ENCODE measurements at regions not wholly inside any gene's neighbourhood (a gene's known extent, or its start where the extent isn't known, plus 50 kb on each side); places are given as distances from the start of the nearest gene placed in this dataset.

GRCh38 chr19:31881988-31882387, 463.4 kb upstream of the ZNF507 start:
- H3K4me3 ChIP-seq (ENCODE audit: low read depth, poor library complexity, severe bottlenecking) = no peak overlapping the region
- TF ChIP-seq POLR2A (IDR thresholded peaks at IDR 0.05) = no peak
- TF ChIP-seq, protein P1, sequence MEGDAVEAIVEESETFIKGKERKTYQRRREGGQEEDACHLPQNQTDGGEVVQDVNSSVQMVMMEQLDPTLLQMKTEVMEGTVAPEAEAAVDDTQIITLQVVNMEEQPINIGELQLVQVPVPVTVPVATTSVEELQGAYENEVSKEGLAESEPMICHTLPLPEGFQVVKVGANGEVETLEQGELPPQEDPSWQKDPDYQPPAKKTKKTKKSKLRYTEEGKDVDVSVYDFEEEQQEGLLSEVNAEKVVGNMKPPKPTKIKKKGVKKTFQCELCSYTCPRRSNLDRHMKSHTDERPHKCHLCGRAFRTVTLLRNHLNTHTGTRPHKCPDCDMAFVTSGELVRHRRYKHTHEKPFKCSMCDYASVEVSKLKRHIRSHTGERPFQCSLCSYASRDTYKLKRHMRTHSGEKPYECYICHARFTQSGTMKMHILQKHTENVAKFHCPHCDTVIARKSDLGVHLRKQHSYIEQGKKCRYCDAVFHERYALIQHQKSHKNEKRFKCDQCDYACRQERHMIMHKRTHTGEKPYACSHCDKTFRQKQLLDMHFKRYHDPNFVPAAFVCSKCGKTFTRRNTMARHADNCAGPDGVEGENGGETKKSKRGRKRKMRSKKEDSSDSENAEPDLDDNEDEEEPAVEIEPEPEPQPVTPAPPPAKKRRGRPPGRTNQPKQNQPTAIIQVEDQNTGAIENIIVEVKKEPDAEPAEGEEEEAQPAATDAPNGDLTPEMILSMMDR (IDR thresholded peaks at IDR 0.05) = no peak
- WGBS, 2 donors = 82 to 94% methylated on average over 4 to 7 of the region's 7 CpGs
- intact Hi-C loops (cut with DNase I; ENCODE audit: low total_unique reads) = no loop called here
- peak in 1 of 2 donors; percentile 73 for DNase-seq (ENCODE audit: low spot score in 2 of 2)

- TF ChIP-seq, protein P1 (IDR thresholded peaks at IDR 0.05) = no peak
- no peak for TF ChIP-seq POLR2A (IDR thresholded peaks at IDR 0.05)
- no peak overlapping the region for H3K4me3 ChIP-seq (ENCODE audit: low read depth, poor library complexity, severe bottlenecking)
- WGBS, 2 donors = 77 to 79% methylated on average over 2 of the region's 2 CpGs
- intact Hi-C loops (cut with DNase I; ENCODE audit: low total_unique reads) = no loop called here
- no peak for DNase-seq (ENCODE audit: low spot score in 2 of 2)
Observed at GRCh38 chr19:31882709-31883108, 462.7 kb upstream of the ZNF507 start.

GRCh38 chr19:31883296-31883990, 462.0 kb upstream of the ZNF507 start:
- intact Hi-C loops (cut with DNase I; ENCODE audit: low total_unique reads) = no loop called here
- peak in 1 of 2 donors; percentile 82 for DNase-seq (ENCODE audit: low spot score in 2 of 2)
- WGBS, 2 donors = 90% methylated on average over 17 of the region's 17 CpGs
- H3K4me3 ChIP-seq (ENCODE audit: low read depth, poor library complexity, severe bottlenecking) = no peak overlapping the region
- TF ChIP-seq POLR2A (IDR thresholded peaks at IDR 0.05) = no peak
- TF ChIP-seq, protein P1 (IDR thresholded peaks at IDR 0.05) = no peak

DNA sequence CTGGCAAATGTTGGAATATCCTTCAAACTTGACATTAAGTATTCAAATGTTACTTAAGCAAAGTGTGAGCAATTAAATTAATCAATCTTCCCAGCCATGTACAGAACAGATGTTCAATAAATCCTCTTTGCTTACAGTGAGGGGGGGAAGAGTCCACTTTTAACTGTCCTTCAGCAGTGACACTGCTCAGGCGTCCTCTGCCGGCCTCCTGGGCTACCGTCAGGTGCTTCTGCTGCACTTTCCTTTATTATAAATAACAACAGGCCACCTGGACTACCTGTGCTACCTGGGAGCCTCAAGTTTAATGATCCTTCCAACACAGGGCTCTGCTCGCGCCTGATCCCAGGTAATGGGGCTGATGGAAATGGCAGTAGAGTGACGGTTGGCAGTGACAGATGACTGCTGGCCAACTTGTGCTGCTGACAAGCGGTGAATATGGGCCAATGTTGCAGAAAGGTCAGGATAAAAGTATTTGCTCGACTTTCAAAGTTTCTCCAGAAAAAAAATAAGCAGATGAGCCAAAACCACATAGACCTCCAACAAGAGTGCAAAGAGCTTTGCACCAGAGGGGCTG, 460.0 kb upstream of the ZNF507 start:
- 77 to 79% methylated on average over 8 of the region's 8 CpGs for WGBS, 2 donors
- intact Hi-C loops (cut with DNase I; ENCODE audit: low total_unique reads) = no loop called here
- no peak overlapping the region for H3K4me3 ChIP-seq (ENCODE audit: low read depth, poor library complexity, severe bottlenecking)
- DNase-seq (ENCODE audit: low spot score in 2 of 2) = no peak
- TF ChIP-seq, protein P1 (IDR thresholded peaks at IDR 0.05) = no peak
- no peak for TF ChIP-seq POLR2A (IDR thresholded peaks at IDR 0.05)

GRCh38 chr19:31890230-31890629, 455.2 kb upstream of the ZNF507 start:
- H3K4me3 ChIP-seq (ENCODE audit: low read depth, poor library complexity, severe bottlenecking) = no peak overlapping the region
- WGBS, 2 donors = 88% methylated on average over 9 of the region's 9 CpGs
- TF ChIP-seq, protein P1 (IDR thresholded peaks at IDR 0.05) = no peak
- no peak for TF ChIP-seq POLR2A (IDR thresholded peaks at IDR 0.05)
- no peak for DNase-seq (ENCODE audit: low spot score in 2 of 2)
- intact Hi-C loops (cut with DNase I; ENCODE audit: low total_unique reads) = no loop called here
